ENCODE measurements at regions not wholly inside any gene's neighbourhood (a gene's known extent, or its start where the extent isn't known, plus 50 kb on each side); places are given as distances from the start of the nearest gene placed in this dataset.

GRCh38 chr2:15718103-15718943 lies 126.7 kb downstream of the DDX1 start:
- in situ Hi-C loops (cut with HindIII; ENCODE audit: low pct_unique_long_range_greater_than_20kb, low sequenced_read_pairs): no loop called here
- no peaks in the 10 kb centered on the region for H3K9me3 ChIP-seq (ENCODE audit: control insufficient read depth, insufficient read depth, low read depth, low read length)
- no peaks in the 10 kb centered on the region for H3K27me3 ChIP-seq (ENCODE audit: control insufficient read depth, insufficient read depth, low read length)
- H3K4me3 ChIP-seq (ENCODE audit: low read depth in 2 of 2, low read length in 2 of 2): no peak overlapping the region
- intact Hi-C loops (cut with micrococcal nuclease; ENCODE audit: unreplicated experiment): no loop called here
- TF ChIP-seq REST (IDR thresholded peaks at IDR 0.05; ENCODE audit: insufficient read depth in 1 of 2, low read depth in 2 of 2, low read length in 1 of 2) (no peak), POLR2AphosphoS5 (IDR thresholded peaks at IDR 0.05; ENCODE audit: low read depth, low read length) (no peak), TCF7L2 (IDR thresholded peaks at IDR 0.05; ENCODE audit: low read depth, low read length) (no peak), SIN3A (IDR thresholded peaks at IDR 0.05; ENCODE audit: borderline replicate concordance, insufficient read depth, low read depth, low read length) (no peak), CTCF (IDR thresholded peaks at IDR 0.05) (no peak)
- no peaks in the 10 kb centered on the region for H3K4me1 ChIP-seq (ENCODE audit: control insufficient read depth, insufficient read depth, low read length)
- no TSS peak for BruUV-seq (replicated peaks)
- CTCF ChIA-PET: no interaction called here
- H3K36me3 ChIP-seq (ENCODE audit: control insufficient read depth, insufficient read depth, low read length): no peaks in the 10 kb centered on the region
- no peak for DNase-seq (ENCODE audit: low read depth, low spot score)
- POLR2A ChIA-PET: no interaction called here
- no peak overlapping the region for H3K27ac ChIP-seq (ENCODE audit: low read length)
- no peak for ATAC-seq

DNA sequence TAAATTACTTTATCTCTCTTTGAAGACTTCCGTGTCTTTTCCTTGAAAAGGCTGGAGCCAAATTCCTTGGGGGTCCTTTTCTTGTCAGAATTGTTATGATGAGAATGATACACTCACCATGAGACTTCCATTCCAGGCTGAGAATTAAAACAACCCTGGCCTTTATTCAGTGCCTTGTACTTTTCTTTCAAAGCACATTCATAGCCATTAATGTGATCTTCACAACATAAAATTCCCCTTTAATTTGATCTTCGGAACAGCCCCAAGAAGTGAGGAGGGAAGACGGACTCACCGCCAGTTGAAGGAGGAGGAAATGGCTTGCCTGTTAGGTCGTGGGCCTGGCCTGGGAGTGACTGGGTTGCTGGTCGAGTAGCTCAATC lies 127.3 kb downstream of the DDX1 start:
- in situ Hi-C loops (cut with HindIII; ENCODE audit: low pct_unique_long_range_greater_than_20kb, low sequenced_read_pairs) (no loop called here), intact Hi-C loops (cut with micrococcal nuclease; ENCODE audit: unreplicated experiment) (no loop called here)
- no peak for DNase-seq (ENCODE audit: low read depth, low spot score)
- no peak for ATAC-seq
- Histone ChIP-seq H3K27me3 (ENCODE audit: control insufficient read depth, insufficient read depth, low read length) (no peaks in the 10 kb centered on the region), H3K27ac (ENCODE audit: low read length) (no peak overlapping the region), H3K36me3 (ENCODE audit: control insufficient read depth, insufficient read depth, low read length) (no peaks in the 10 kb centered on the region), H3K4me1 (ENCODE audit: control insufficient read depth, insufficient read depth, low read length) (no peaks in the 10 kb centered on the region), H3K4me3 (ENCODE audit: low read depth in 2 of 2, low read length in 2 of 2) (no peak overlapping the region), H3K9me3 (ENCODE audit: control insufficient read depth, insufficient read depth, low read depth, low read length) (no peaks in the 10 kb centered on the region)
- no TSS peak for BruUV-seq (replicated peaks)
- POLR2A ChIA-PET: no interaction called here
- TF ChIP-seq SIN3A (IDR thresholded peaks at IDR 0.05; ENCODE audit: borderline replicate concordance, insufficient read depth, low read depth, low read length) (no peak), REST (IDR thresholded peaks at IDR 0.05; ENCODE audit: insufficient read depth in 1 of 2, low read depth in 2 of 2, low read length in 1 of 2) (no peak), POLR2AphosphoS5 (IDR thresholded peaks at IDR 0.05; ENCODE audit: low read depth, low read length) (no peak)
- CTCF ChIA-PET: no interaction called here
